HG02938 (cell line): ENCODE measurements at regions not wholly inside any gene's neighbourhood (a gene's known extent, or its start where the extent isn't known, plus 50 kb on each side); places are given as distances from the start of the nearest gene placed in this dataset.

Experiments
- ATAC-seq: cut with Tn5 transposase; IDR thresholded peaks from one replicate; pipeline ENCODE4 v1.9.1; 2021; ENCODE audit warnings: mild to moderate bottlenecking, moderate library complexity; ENCODE audit not compliant: unreplicated experiment

GRCh38 chr2:173760553-173760952 lies 204.6 kb downstream of the SP3 start:
- ATAC-seq = no peak

GRCh38 chr2:173761603-173762119 lies 203.5 kb downstream of the SP3 start:
- ATAC-seq = no peak

GRCh38 chr2:173762221-173762620 lies 203.0 kb downstream of the SP3 start:
- no peak for ATAC-seq

- no peak for ATAC-seq
These were observed 202.3 kb downstream of the SP3 start for GRCh38 chr2:173762864-173763263.

- ATAC-seq = no peak
These were observed 201.5 kb downstream of the SP3 start for GRCh38 chr2:173763641-173764040.

- ATAC-seq = no peak
These were observed 201.1 kb downstream of the SP3 start for GRCh38 chr2:173764094-173764493.

- ATAC-seq = no peak
These were observed 198.5 kb downstream of the SP3 start for GRCh38 chr2:173766537-173767289.

- ATAC-seq = no peak
These were observed 194.1 kb downstream of the SP3 start for GRCh38 chr2:173770947-173771678.

GRCh38 chr2:173772205-173772604 lies 193.0 kb downstream of the SP3 start:
- no peak for ATAC-seq

GRCh38 chr2:173773076-173773475 lies 192.1 kb downstream of the SP3 start:
- no peak for ATAC-seq

- no peak for ATAC-seq
These were observed 189.7 kb downstream of the SP3 start for GRCh38 chr2:173775440-173775839.

GRCh38 chr2:173782681-173783080 lies 182.5 kb downstream of the SP3 start:
- no peak for ATAC-seq

GRCh38 chr2:173783382-173783781 lies 181.8 kb downstream of the SP3 start:
- no peak for ATAC-seq

- ATAC-seq = no peak
These were observed 179.4 kb downstream of the SP3 start for GRCh38 chr2:173785813-173786212.

GRCh38 chr2:173791502-173791901 lies 173.7 kb downstream of the SP3 start:
- no peak for ATAC-seq

- no peak for ATAC-seq
These were observed 173.0 kb downstream of the SP3 start for GRCh38 chr2:173792166-173792565.

- ATAC-seq = no peak
These were observed 172.4 kb downstream of the SP3 start for GRCh38 chr2:173792741-173793140.

GRCh38 chr2:173793709-173794565 lies 171.2 kb downstream of the SP3 start:
- ATAC-seq = no peak

GRCh38 chr2:173797586-173798263 lies 167.4 kb downstream of the SP3 start:
- no peak for ATAC-seq

GRCh38 chr2:173802518-173802917 lies 162.7 kb downstream of the SP3 start:
- no peak for ATAC-seq

- no peak for ATAC-seq
These were observed 161.7 kb downstream of the SP3 start for GRCh38 chr2:173803449-173803848.
